ENCODE measurements at regions not wholly inside any gene's neighbourhood (a gene's known extent, or its start where the extent isn't known, plus 50 kb on each side); places are given as distances from the start of the nearest gene placed in this dataset.

GRCh38 chr13:44229371-44230030 is 144.1 kb upstream of the SERP2 start:
- no peak for DNase-seq

GRCh38 chr13:44230071-44230470 is 143.6 kb upstream of the SERP2 start:
- no peak for DNase-seq

- DNase-seq = no peak
These were observed 142.9 kb upstream of the SERP2 start for GRCh38 chr13:44230736-44231135.

GRCh38 chr13:44231786-44232516 is 141.7 kb upstream of the SERP2 start:
- peak; percentile 30 for DNase-seq

- DNase-seq = no peak
These were observed 140.8 kb upstream of the SERP2 start for GRCh38 chr13:44232774-44233173.

GRCh38 chr13:44234566-44234965 is 139.1 kb upstream of the SERP2 start:
- DNase-seq = no peak

GRCh38 chr13:44236370-44236769 is 137.3 kb upstream of the SERP2 start:
- no peak for DNase-seq

- no peak for DNase-seq
These were observed 136.8 kb upstream of the SERP2 start for GRCh38 chr13:44236801-44237207.

GRCh38 chr13:44237276-44237767 is 136.3 kb upstream of the SERP2 start:
- no peak for DNase-seq

- DNase-seq = no peak
These were observed 135.7 kb upstream of the SERP2 start for GRCh38 chr13:44237881-44238421.

GRCh38 chr13:44240611-44241145 is 132.9 kb upstream of the SERP2 start:
- DNase-seq = no peak

GRCh38 chr13:44241638-44242037 is 132.0 kb upstream of the SERP2 start:
- DNase-seq = no peak

- DNase-seq = no peak
These were observed 130.9 kb upstream of the SERP2 start for GRCh38 chr13:44242766-44243165.

- no peak for DNase-seq
These were observed 130.3 kb upstream of the SERP2 start for GRCh38 chr13:44243198-44243857.

- DNase-seq = no peak
These were observed 129.3 kb upstream of the SERP2 start for GRCh38 chr13:44244288-44244687.

- peak; percentile 14 for DNase-seq
These were observed 124.2 kb upstream of the SERP2 start for GRCh38 chr13:44249431-44249836.

GRCh38 chr13:44252938-44253337 is 120.7 kb upstream of the SERP2 start:
- DNase-seq = no peak

GRCh38 chr13:44255771-44256364 is 117.8 kb upstream of the SERP2 start:
- DNase-seq = no peak

GRCh38 chr13:44257796-44258195 is 115.8 kb upstream of the SERP2 start:
- DNase-seq = no peak

- no peak for DNase-seq
These were observed 114.3 kb upstream of the SERP2 start for GRCh38 chr13:44259045-44260027.

- no peak for DNase-seq
These were observed 113.3 kb upstream of the SERP2 start for GRCh38 chr13:44260336-44260735.
